Adrenal gland (tissue), 5 donors: ENCODE measurements at regions not wholly inside any gene's neighbourhood (a gene's known extent, or its start where the extent isn't known, plus 50 kb on each side); places are given as distances from the start of the nearest gene placed in this dataset.

Experiments used
- CTCF ChIP-seq, 6 experiments: fragments of 450-650 bp in 4 of 6; fragments of 200-600 bp in 2 of 6; sonication (generic) in 1 of 6; IDR thresholded peaks; 1 replicate in 5 of 6; 2 replicates in 1 of 6; pipeline versions ENCODE4 v1.5.1 to v1.8.0; 2016 to 2021; ENCODE audit warnings: antibody characterized with exemption in 6 of 6, mild to moderate bottlenecking in 2 of 6, moderate library complexity in 1 of 6
- POLR2A ChIP-seq, 2 donors: fragments of 450-650 bp; IDR thresholded peaks; one replicate each; pipeline ENCODE4 v1.6.1; 2017; ENCODE audit warnings: antibody characterized with exemption in 2 of 2, mild to moderate bottlenecking in 2 of 2, moderate library complexity in 1 of 2
- donor health status: DM: no; HTN: no; CAD: no.

GRCh38 chr4:66688674-66689073 lies 856.6 kb downstream of the CENPC start:
- TF ChIP-seq CTCF (IDR thresholded peaks at IDR 0.05) (peak in 3 of 6 experiments; percentile 11 to 36 (median 13)), POLR2A (IDR thresholded peaks at IDR 0.05) (no peak)
